ENCODE measurements at regions not wholly inside any gene's neighbourhood (a gene's known extent, or its start where the extent isn't known, plus 50 kb on each side); places are given as distances from the start of the nearest gene placed in this dataset.

DNA sequence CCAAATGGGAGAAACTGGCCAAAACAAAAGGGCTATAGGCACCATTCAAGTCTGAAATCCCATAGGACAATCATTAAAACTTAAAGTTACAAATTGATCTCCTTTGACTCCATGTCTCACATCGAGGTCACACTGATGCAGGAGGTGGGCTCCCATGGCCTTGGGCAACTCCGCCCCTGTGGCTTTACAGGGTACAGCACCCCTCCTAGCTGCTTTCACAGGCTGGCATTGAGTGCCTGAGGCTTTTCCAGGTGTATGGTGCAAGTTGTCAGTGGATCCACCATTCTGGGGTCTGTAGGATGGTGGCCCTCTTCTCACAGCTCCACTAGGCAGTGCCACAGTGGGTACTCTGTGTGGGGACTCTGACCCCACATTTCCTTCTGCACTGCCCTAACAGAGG, 662.1 kb downstream of the XPNPEP1 start:
- TF ChIP-seq, protein P1, sequence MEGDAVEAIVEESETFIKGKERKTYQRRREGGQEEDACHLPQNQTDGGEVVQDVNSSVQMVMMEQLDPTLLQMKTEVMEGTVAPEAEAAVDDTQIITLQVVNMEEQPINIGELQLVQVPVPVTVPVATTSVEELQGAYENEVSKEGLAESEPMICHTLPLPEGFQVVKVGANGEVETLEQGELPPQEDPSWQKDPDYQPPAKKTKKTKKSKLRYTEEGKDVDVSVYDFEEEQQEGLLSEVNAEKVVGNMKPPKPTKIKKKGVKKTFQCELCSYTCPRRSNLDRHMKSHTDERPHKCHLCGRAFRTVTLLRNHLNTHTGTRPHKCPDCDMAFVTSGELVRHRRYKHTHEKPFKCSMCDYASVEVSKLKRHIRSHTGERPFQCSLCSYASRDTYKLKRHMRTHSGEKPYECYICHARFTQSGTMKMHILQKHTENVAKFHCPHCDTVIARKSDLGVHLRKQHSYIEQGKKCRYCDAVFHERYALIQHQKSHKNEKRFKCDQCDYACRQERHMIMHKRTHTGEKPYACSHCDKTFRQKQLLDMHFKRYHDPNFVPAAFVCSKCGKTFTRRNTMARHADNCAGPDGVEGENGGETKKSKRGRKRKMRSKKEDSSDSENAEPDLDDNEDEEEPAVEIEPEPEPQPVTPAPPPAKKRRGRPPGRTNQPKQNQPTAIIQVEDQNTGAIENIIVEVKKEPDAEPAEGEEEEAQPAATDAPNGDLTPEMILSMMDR (conservative IDR thresholded peaks at IDR 0.05; ENCODE audit: low read depth, low read length) = no peak
- no peak for TF ChIP-seq EZH2phosphoT487 (IDR thresholded peaks at IDR 0.05; ENCODE audit: borderline replicate concordance, low read length)
